Tongue (tissue), 1 donor: ENCODE measurements at regions not wholly inside any gene's neighbourhood (a gene's known extent, or its start where the extent isn't known, plus 50 kb on each side); places are given as distances from the start of the nearest gene placed in this dataset.
"Not testable (repeated sequence)": the region's sequence is repeated elsewhere in the genome, so short reads cannot be mapped to it uniquely, and the experiment has no call there.

Experiments used
- DNase-seq: peaks from one replicate; pipeline ENCODE4 v3.0.0-alpha.2; 2015

- no peak for DNase-seq
Measured at GRCh38 chr5:12570688-12571087, 666.4 kb upstream of the CTNND2 start.

- no peak for DNase-seq
Measured at GRCh38 chr5:12566441-12566840, 662.2 kb upstream of the CTNND2 start.

GRCh38 chr5:12557012-12557411, 652.8 kb upstream of the CTNND2 start:
- no peak for DNase-seq

- DNase-seq, result no peak
Measured at GRCh38 chr5:12526113-12526512, 621.9 kb upstream of the CTNND2 start.

- no peak for DNase-seq
Measured at GRCh38 chr5:12522116-12522515, 617.9 kb upstream of the CTNND2 start.

- not testable (repeated sequence) for DNase-seq
Measured at GRCh38 chr5:12504983-12505382, 600.7 kb upstream of the CTNND2 start.

- no peak for DNase-seq
Measured at GRCh38 chr5:12488161-12488560, 583.9 kb upstream of the CTNND2 start.

- DNase-seq, result no peak
Measured at GRCh38 chr5:12480487-12480886, 576.2 kb upstream of the CTNND2 start.

- no peak for DNase-seq
Measured at GRCh38 chr5:12477554-12477953, 573.3 kb upstream of the CTNND2 start.

- no peak for DNase-seq
Measured at GRCh38 chr5:12467799-12468198, 563.6 kb upstream of the CTNND2 start.

- DNase-seq, result peak; percentile 1
Measured at GRCh38 chr5:12460493-12461261, 556.4 kb upstream of the CTNND2 start.

GRCh38 chr5:12459326-12459725, 555.1 kb upstream of the CTNND2 start:
- no peak for DNase-seq

GRCh38 chr5:12419075-12419474, 514.8 kb upstream of the CTNND2 start:
- no peak for DNase-seq

GRCh38 chr5:12413585-12413984, 509.3 kb upstream of the CTNND2 start:
- DNase-seq, result no peak

- no peak for DNase-seq
Measured at GRCh38 chr5:12413075-12413474, 508.8 kb upstream of the CTNND2 start.

- no peak for DNase-seq
Measured at GRCh38 chr5:12399868-12400267, 495.6 kb upstream of the CTNND2 start.

GRCh38 chr5:12392246-12392645, 488.0 kb upstream of the CTNND2 start:
- no peak for DNase-seq

- DNase-seq, result no peak
Measured at GRCh38 chr5:12385095-12385494, 480.8 kb upstream of the CTNND2 start.

- DNase-seq, result no peak
Measured at GRCh38 chr5:12384005-12384404, 479.8 kb upstream of the CTNND2 start.

GRCh38 chr5:12367973-12368372, 463.7 kb upstream of the CTNND2 start:
- DNase-seq, result no peak

- no peak for DNase-seq
Measured at GRCh38 chr5:12360218-12360617, 456.0 kb upstream of the CTNND2 start.

GRCh38 chr5:12358371-12359090, 454.3 kb upstream of the CTNND2 start:
- DNase-seq, result no peak

GRCh38 chr5:12357626-12358025, 453.4 kb upstream of the CTNND2 start:
- peak; percentile 24 for DNase-seq

- DNase-seq, result peak; percentile 72
Measured at GRCh38 chr5:12354686-12355085, 450.4 kb upstream of the CTNND2 start.
